ENCODE measurements at regions not wholly inside any gene's neighbourhood (a gene's known extent, or its start where the extent isn't known, plus 50 kb on each side); places are given as distances from the start of the nearest gene placed in this dataset.

DNA sequence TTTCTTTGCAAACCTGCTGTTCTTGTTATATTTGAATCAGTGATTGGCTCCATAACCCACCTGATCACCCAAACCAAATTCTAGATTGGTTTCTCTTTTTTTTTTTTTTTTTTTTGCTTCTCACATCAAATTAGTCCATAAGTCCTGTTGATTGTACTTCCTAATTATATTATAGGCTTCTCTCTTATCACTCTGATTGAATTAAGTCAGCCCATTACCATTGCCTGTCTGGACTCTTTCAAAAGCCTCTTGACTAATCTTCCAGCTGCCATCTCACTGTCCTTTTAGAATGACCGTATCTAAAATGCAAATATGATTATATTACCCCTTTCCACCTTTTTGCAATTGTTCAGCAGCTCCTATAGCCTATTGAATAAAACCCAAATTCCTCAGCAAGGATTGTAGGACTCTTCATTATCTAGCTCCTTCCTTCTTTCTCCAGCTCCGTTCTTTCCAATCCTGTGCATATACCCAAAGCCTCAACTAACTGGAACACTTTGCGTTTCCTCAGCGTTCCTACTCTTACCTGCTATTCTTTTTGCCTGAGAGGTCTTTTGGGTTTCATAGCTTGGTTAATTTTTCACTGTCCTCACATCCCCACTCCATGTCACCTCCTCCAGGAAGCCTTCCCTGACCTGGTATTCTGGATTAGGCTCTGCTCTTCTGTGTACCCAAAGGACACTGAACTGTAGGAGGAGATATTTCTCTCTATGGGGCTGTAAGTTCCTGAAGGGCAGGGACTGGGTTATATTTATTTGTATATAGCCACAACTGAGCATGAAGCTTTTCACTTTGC lies 423.3 kb downstream of the TMEM135 start:
- H2BK12ac ChIP-seq (ENCODE audit: low read depth, low read length): no peak overlapping the region
- H2AK5ac ChIP-seq (ENCODE audit: low read depth, low read length): no peak overlapping the region
- no peak overlapping the region for H3K56ac ChIP-seq (replicated peaks; ENCODE audit: insufficient read length, low read depth, low read length)
- H3K36me3 ChIP-seq (ENCODE audit: control insufficient read depth in 2 of 4, insufficient read depth in 4 of 4, low read length in 3 of 4): no peaks in the 10 kb centered on the region
- H3K27me3 ChIP-seq (replicated peaks in 1 of 4; ENCODE audit: control insufficient read depth in 3 of 4, extremely low read depth in 1 of 4, insufficient read depth in 3 of 4, low read length in 3 of 4): no peaks in the 10 kb centered on the region
- FAIRE-seq (no peak), DNase-seq (ENCODE audit: low read depth in 1 of 2, low spot score in 2 of 2) (no peak)
- H2AFZ ChIP-seq (ENCODE audit: low read length): no peak overlapping the region
- no peak overlapping the region for H3K14ac ChIP-seq (ENCODE audit: insufficient read length)
- H4K91ac ChIP-seq (replicated peaks; ENCODE audit: insufficient read length, low read length): no peak overlapping the region
- H4K5ac ChIP-seq (ENCODE audit: insufficient read length, low read depth, low read length): no peak overlapping the region
- no peak overlapping the region for H3K4me2 ChIP-seq (ENCODE audit: insufficient read depth in 1 of 2, low read depth in 2 of 2, low read length in 2 of 2)
- CTCF ChIA-PET (ENCODE audit: partially characterized antibody): interaction anchor here (0.5 to 1.7 kb wide), 8 partner anchors 10 to 527 kb away, joined by 3 to 8 read pairs (median 3); no protein-coding TSS in a partner anchor
- no peak overlapping the region for H3K4me3 ChIP-seq (ENCODE audit: extremely low read depth in 1 of 4, insufficient read depth in 2 of 4, low read depth in 3 of 4, low read length in 4 of 4)
- no peaks in the 10 kb centered on the region for H3K79me1 ChIP-seq (ENCODE audit: low read depth, low read length)
- no peak overlapping the region for H2BK120ac ChIP-seq (replicated peaks; ENCODE audit: low read depth, low read length)
- H3K4me1 ChIP-seq (replicated peaks in 1 of 4; ENCODE audit: control insufficient read depth in 3 of 4, insufficient read depth in 4 of 4, low read length in 3 of 4): no peaks in the 10 kb centered on the region
- no peak overlapping the region for H3K23ac ChIP-seq (ENCODE audit: insufficient read length)
- H3K9me3 ChIP-seq (ENCODE audit: insufficient read depth in 2 of 2, low read depth in 1 of 2, low read length in 1 of 2): no peaks in the 10 kb centered on the region
- WGBS, 2 experiments (ENCODE audit: extremely low coverage in 1 of 2, insufficient coverage in 1 of 2, insufficient read length in 1 of 2, insufficient replicate concordance in 2 of 2, low coverage in 1 of 2, low lambda C conversion rate in 2 of 2, missing lambda C conversion rate in 1 of 2): 87% methylated on average over 4 of the region's 4 CpGs; no CpG with 5 or more reads in 1 of the 2 experiments
- H3K18ac ChIP-seq (ENCODE audit: extremely low read depth, low read length): no peak overlapping the region
- H2BK5ac ChIP-seq (ENCODE audit: low read depth, low read length): no peak overlapping the region
- H4K20me1 ChIP-seq (replicated peaks in 1 of 2; ENCODE audit: control insufficient read depth in 1 of 2, insufficient read depth in 2 of 2, low read length in 2 of 2): no peaks in the 10 kb centered on the region
- H2BK15ac ChIP-seq (ENCODE audit: low read length): no peak overlapping the region
- H3K4ac ChIP-seq (replicated peaks; ENCODE audit: insufficient read length, low read depth, low read length): no peak overlapping the region
- H3K27ac ChIP-seq (ENCODE audit: low read depth, low read length): no peak overlapping the region
- no peak overlapping the region for H3K9ac ChIP-seq (replicated peaks in 1 of 4; ENCODE audit: extremely low read depth in 1 of 4, low read depth in 3 of 4, low read length in 3 of 4)
- POLR2A ChIA-PET (ENCODE audit: partially characterized antibody): no interaction called here
- H2BK20ac ChIP-seq (ENCODE audit: low read length): no peak overlapping the region
- no peaks in the 10 kb centered on the region for H3K23me2 ChIP-seq (ENCODE audit: low read depth, low read length)
- H4K8ac ChIP-seq (ENCODE audit: extremely low read depth, insufficient read depth, low read length): no peak overlapping the region
- H3K79me2 ChIP-seq (ENCODE audit: control insufficient read depth in 1 of 2, insufficient read depth in 2 of 2, low read length in 2 of 2): no peaks in the 10 kb centered on the region
- TF ChIP-seq CREB1 (IDR thresholded peaks at IDR 0.05) (no peak), SIX5 (IDR thresholded peaks at IDR 0.05; ENCODE audit: low read depth, low read length) (no peak), YY1 (IDR thresholded peaks at IDR 0.05; ENCODE audit: low read depth, low read length) (no peak), TEAD4 (IDR thresholded peaks at IDR 0.05; ENCODE audit: low read depth, low read length) (no peak), JUN (IDR thresholded peaks at IDR 0.05; ENCODE audit: low read depth, low read length) (no peak), HDAC2 (IDR thresholded peaks at IDR 0.05; ENCODE audit: borderline replicate concordance in 1 of 2, low read depth in 2 of 2, low read length in 2 of 2) (no peak), NANOG (IDR thresholded peaks at IDR 0.05; ENCODE audit: insufficient read depth, low read depth, low read length, poor library complexity, severe bottlenecking) (no peak), EP300 (IDR thresholded peaks at IDR 0.05; ENCODE audit: borderline replicate concordance in 1 of 2, low read depth in 2 of 2, low read length in 2 of 2) (no peak), GABPA (IDR thresholded peaks at IDR 0.05; ENCODE audit: borderline replicate concordance, insufficient read depth, low read length) (no peak)
